ENCODE measurements at regions not wholly inside any gene's neighbourhood (a gene's known extent, or its start where the extent isn't known, plus 50 kb on each side); places are given as distances from the start of the nearest gene placed in this dataset.

- no peak for TF ChIP-seq CTCF (conservative IDR thresholded peaks at IDR 0.05; ENCODE audit: low read depth in 2 of 2)
- TF ChIP-seq JUNB (IDR thresholded peaks at IDR 0.05; ENCODE audit: unreplicated experiment) = no peak
- TF ChIP-seq, protein P1, sequence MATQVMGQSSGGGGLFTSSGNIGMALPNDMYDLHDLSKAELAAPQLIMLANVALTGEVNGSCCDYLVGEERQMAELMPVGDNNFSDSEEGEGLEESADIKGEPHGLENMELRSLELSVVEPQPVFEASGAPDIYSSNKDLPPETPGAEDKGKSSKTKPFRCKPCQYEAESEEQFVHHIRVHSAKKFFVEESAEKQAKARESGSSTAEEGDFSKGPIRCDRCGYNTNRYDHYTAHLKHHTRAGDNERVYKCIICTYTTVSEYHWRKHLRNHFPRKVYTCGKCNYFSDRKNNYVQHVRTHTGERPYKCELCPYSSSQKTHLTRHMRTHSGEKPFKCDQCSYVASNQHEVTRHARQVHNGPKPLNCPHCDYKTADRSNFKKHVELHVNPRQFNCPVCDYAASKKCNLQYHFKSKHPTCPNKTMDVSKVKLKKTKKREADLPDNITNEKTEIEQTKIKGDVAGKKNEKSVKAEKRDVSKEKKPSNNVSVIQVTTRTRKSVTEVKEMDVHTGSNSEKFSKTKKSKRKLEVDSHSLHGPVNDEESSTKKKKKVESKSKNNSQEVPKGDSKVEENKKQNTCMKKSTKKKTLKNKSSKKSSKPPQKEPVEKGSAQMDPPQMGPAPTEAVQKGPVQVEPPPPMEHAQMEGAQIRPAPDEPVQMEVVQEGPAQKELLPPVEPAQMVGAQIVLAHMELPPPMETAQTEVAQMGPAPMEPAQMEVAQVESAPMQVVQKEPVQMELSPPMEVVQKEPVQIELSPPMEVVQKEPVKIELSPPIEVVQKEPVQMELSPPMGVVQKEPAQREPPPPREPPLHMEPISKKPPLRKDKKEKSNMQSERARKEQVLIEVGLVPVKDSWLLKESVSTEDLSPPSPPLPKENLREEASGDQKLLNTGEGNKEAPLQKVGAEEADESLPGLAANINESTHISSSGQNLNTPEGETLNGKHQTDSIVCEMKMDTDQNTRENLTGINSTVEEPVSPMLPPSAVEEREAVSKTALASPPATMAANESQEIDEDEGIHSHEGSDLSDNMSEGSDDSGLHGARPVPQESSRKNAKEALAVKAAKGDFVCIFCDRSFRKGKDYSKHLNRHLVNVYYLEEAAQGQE (IDR thresholded peaks at IDR 0.05; ENCODE audit: unreplicated experiment) = no peak
- TF ChIP-seq POLR2AphosphoS5 (IDR thresholded peaks at IDR 0.05; ENCODE audit: low read depth) = no peak
- no peak for TF ChIP-seq EZH2phosphoT487 (IDR thresholded peaks at IDR 0.05; ENCODE audit: unreplicated experiment)
- TF ChIP-seq EZH2 (IDR thresholded peaks at IDR 0.05; ENCODE audit: low read depth, unreplicated experiment) = no peak
- TF ChIP-seq CREB1 (CRISPR knock-in tag; IDR thresholded peaks at IDR 0.05; ENCODE audit: low read depth) = no peak
- no peak for TF ChIP-seq ETS1 (IDR thresholded peaks at IDR 0.05)
Observed at GRCh38 chr6:113004470-113005270, 657.5 kb downstream of the RFPL4B start.
